GM23338 (cell line): ENCODE measurements at regions not wholly inside any gene's neighbourhood (a gene's known extent, or its start where the extent isn't known, plus 50 kb on each side); places are given as distances from the start of the nearest gene placed in this dataset.

ENCODE experiments used
- ATAC-seq: fragments of 200-7000 bp; cut with Tn5 transposase; 3 replicates; pipeline ENCODE4 v1.9.1; 2020
- DNase-seq: peaks from one replicate; pipeline ENCODE4 v3.0.0-alpha.2; 2015; ENCODE audit warnings: low spot score
- H2AFZ ChIP-seq: fragments of 200-600 bp; sonication (generic); 2 replicates; pipeline ENCODE4 v1.8.0; 2016; ENCODE audit warnings: antibody characterized with exemption, mild to moderate bottlenecking, moderate library complexity
- H3F3A ChIP-seq: fragments of 200-600 bp; sonication (generic); replicated peaks from 2 replicates; pipeline ENCODE4 v1.8.0; 2017; ENCODE audit warnings: antibody characterized with exemption, mixed run types, low read depth
- H3K27ac ChIP-seq: fragments of 200-600 bp; sonication (generic); 2 replicates; pipeline ENCODE4 v1.6.1; 2016; ENCODE audit warnings: low read depth
- H3K27me3 ChIP-seq: fragments of 200-600 bp; sonication (generic); 2 replicates; pipeline ENCODE4 v1.8.0; 2016; ENCODE audit warnings: mild to moderate bottlenecking, mixed run types, moderate library complexity; ENCODE audit not compliant: insufficient read depth
- H3K36me3 ChIP-seq: fragments of 200-600 bp; sonication (generic); 2 replicates; pipeline ENCODE4 v1.8.0; 2016; ENCODE audit warnings: mild to moderate bottlenecking; ENCODE audit not compliant: insufficient read depth
- H3K4me1 ChIP-seq: fragments of 200-600 bp; sonication (generic); 2 replicates; pipeline ENCODE4 v1.8.0; 2016; ENCODE audit warnings: mild to moderate bottlenecking, moderate library complexity; ENCODE audit not compliant: insufficient read depth
- H3K4me2 ChIP-seq: fragments of 200-600 bp; sonication (generic); 2 replicates; pipeline ENCODE4 v1.7.1; 2017; ENCODE audit warnings: mixed run types
- H3K4me3 ChIP-seq: fragments of 200-600 bp; sonication (generic); 2 replicates; pipeline ENCODE4 v1.6.1; 2016; ENCODE audit warnings: mixed run types
- H3K79me2 ChIP-seq: fragments of 200-600 bp; sonication (generic); replicated peaks from 2 replicates; pipeline ENCODE4 v1.8.0; 2017; ENCODE audit warnings: mild to moderate bottlenecking; ENCODE audit not compliant: insufficient read depth
- H3K9me2 ChIP-seq: fragments of 200-600 bp; sonication (generic); 2 replicates; pipeline ENCODE4 v1.8.0; 2017; ENCODE audit not compliant: insufficient read depth
- H4K20me1 ChIP-seq: fragments of 200-600 bp; sonication (generic); replicated peaks from 2 replicates; pipeline ENCODE4 v1.8.0; 2017; ENCODE audit warnings: mild to moderate bottlenecking; ENCODE audit not compliant: insufficient read depth
- H3K27ac Mint-ChIP-seq: 2 replicates; pipeline ENCODE4 v1.8.0; 2020; ENCODE audit warnings: inconsistent platforms, mild to moderate bottlenecking, moderate library complexity, mixed read lengths
- H3K27me3 Mint-ChIP-seq: 3 replicates; pipeline ENCODE4 v1.8.0; 2022; ENCODE audit warnings: low read depth, mild to moderate bottlenecking, moderate library complexity, mixed read lengths, inconsistent platforms; ENCODE audit not compliant: insufficient read depth, poor library complexity
- H3K36me3 Mint-ChIP-seq: 3 replicates; pipeline ENCODE4 v1.8.0; 2021; ENCODE audit warnings: low read depth, mild to moderate bottlenecking, inconsistent platforms, moderate library complexity, mixed read lengths
- H3K4me1 Mint-ChIP-seq: 3 replicates; pipeline ENCODE4 v1.8.0; 2020; ENCODE audit warnings: mild to moderate bottlenecking, inconsistent platforms, mixed read lengths
- H3K4me3 Mint-ChIP-seq: 3 replicates; pipeline ENCODE4 v1.8.0; 2021; ENCODE audit warnings: moderate library complexity, mild to moderate bottlenecking, inconsistent platforms, mixed read lengths
- H3K9me3 Mint-ChIP-seq: 3 replicates; pipeline ENCODE4 v1.8.0; 2020; ENCODE audit warnings: moderate library complexity, mild to moderate bottlenecking, inconsistent platforms, mixed read lengths
- CTCF ChIP-seq, 2 experiments: fragments of 200-600 bp in 1 of 2; sonication (generic) in 1 of 2; conservative IDR thresholded peaks; 2 replicates each; pipeline versions ENCODE4 v1.5.1 to v1.6.1; 2016 to 2017; ENCODE audit warnings: antibody characterized with exemption in 2 of 2, low read depth in 2 of 2, mild to moderate bottlenecking in 2 of 2, moderate library complexity in 1 of 2
- ETS1 ChIP-seq: IDR thresholded peaks from 2 replicates; pipeline ENCODE4 v1.6.1; 2016; ENCODE audit warnings: antibody characterized with exemption
- EZH2phosphoT487 ChIP-seq: fragments of 200-600 bp; sonication (generic); IDR thresholded peaks from one replicate; pipeline ENCODE4 v1.8.1; 2018; ENCODE audit warnings: antibody characterized with exemption; ENCODE audit not compliant: unreplicated experiment
- NANOG ChIP-seq: IDR thresholded peaks from 2 replicates; pipeline ENCODE4 v1.6.1; 2016; ENCODE audit warnings: antibody characterized with exemption, borderline replicate concordance
- STAT1 ChIP-seq: IDR thresholded peaks from one replicate; pipeline ENCODE4 v1.6.1; 2016; ENCODE audit warnings: antibody characterized with exemption; ENCODE audit not compliant: unreplicated experiment
- ZNF114 ChIP-seq: fragments of 250-450 bp; sonication (Bioruptor Pico); IDR thresholded peaks from 2 replicates; pipeline ENCODE4 v1.5.0; 2020; ENCODE audit warnings: mild to moderate bottlenecking, moderate library complexity
- ZNF331 ChIP-seq: fragments of 250-450 bp; sonication (Bioruptor Pico); IDR thresholded peaks from 2 replicates; pipeline ENCODE4 v1.5.0; 2020; ENCODE audit warnings: low read depth, mild to moderate bottlenecking, moderate library complexity
- ZNF462 ChIP-seq: fragments of 250-450 bp; sonication (Bioruptor Pico); IDR thresholded peaks from 2 replicates; pipeline ENCODE4 v1.5.0; 2020; ENCODE audit warnings: mild to moderate bottlenecking, moderate library complexity

- Histone ChIP-seq H3K27me3 (no peaks in the 10 kb centered on the region), H3K4me1 (no peaks in the 10 kb centered on the region), H3K9me2 (0 out of 2 replicates have a peak, but pooled peaks cover 4% of the 10 kb centered on the region), H4K20me1 (no peaks in the 10 kb centered on the region), H3F3A (no peaks in the 10 kb centered on the region), H3K79me2 (no peaks in the 10 kb centered on the region), H3K27ac (no peak overlapping the region), H2AFZ (no peak overlapping the region), H3K36me3 (0 out of 2 replicates have a peak, but pooled peaks cover 9% of the 10 kb centered on the region), H3K4me2 (no peak overlapping the region), H3K4me3 (no peak overlapping the region)
- no peak overlapping the region for H3K4me3 Mint-ChIP-seq
- TF ChIP-seq ZNF114 (CRISPR knock-in tag) (no peak), ETS1 (no peak), EZH2phosphoT487 (no peak), CTCF (conservative IDR thresholded peaks at IDR 0.05; ENCODE audit: low read depth in 2 of 2) (no peak), NANOG (no peak), ZNF462 (CRISPR knock-in tag) (no peak), STAT1 (no peak), ZNF331 (CRISPR knock-in tag) (no peak)
- peaks cover 37% of the 10 kb centered on the region for H3K9me3 Mint-ChIP-seq
- ATAC-seq (no peak), DNase-seq (no peak)
- H3K36me3 Mint-ChIP-seq, result peaks cover 23% of the 10 kb centered on the region
- H3K27me3 Mint-ChIP-seq, result peaks cover 2% of the 10 kb centered on the region
- no peak overlapping the region for H3K27ac Mint-ChIP-seq
- 0 out of 3 replicates have a peak, but pooled peaks cover 2% of the 10 kb centered on the region for H3K4me1 Mint-ChIP-seq
Observed at GRCh38 chr15:47900751-47901150, 183.4 kb downstream of the SEMA6D start.
